Astrocyte (in vitro differentiated cells and primary cell): ENCODE measurements at regions not wholly inside any gene's neighbourhood (a gene's known extent, or its start where the extent isn't known, plus 50 kb on each side); places are given as distances from the start of the nearest gene placed in this dataset.

ENCODE experiments used
- CTCF ChIP-seq: IDR thresholded peaks from 2 replicates; pipeline ENCODE4 v1.5.1; 2011; ENCODE audit warnings: low read depth, mild to moderate bottlenecking, inconsistent platforms, low read length, moderate library complexity; ENCODE audit not compliant: insufficient read depth
- EZH2 ChIP-seq: IDR thresholded peaks from 2 replicates; pipeline ENCODE4 v1.6.1; 2012; ENCODE audit warnings: mild to moderate bottlenecking, low read length, inconsistent platforms; ENCODE audit not compliant: insufficient read depth

- TF ChIP-seq EZH2 (no peak), CTCF (no peak)
Observed at GRCh38 chr4:81589262-81589661, 117.6 kb upstream of the RASGEF1B start.
